ENCODE measurements at regions not wholly inside any gene's neighbourhood (a gene's known extent, or its start where the extent isn't known, plus 50 kb on each side); places are given as distances from the start of the nearest gene placed in this dataset.
A peak's percentile ranks its signal among the peaks of the same experiment; 100 is the strongest.

- DNase-seq (ENCODE audit: low read depth in 2 of 3, low spot score in 1 of 3) = no peak
These were observed 133.1 kb downstream of the KDR start for GRCh38 chr4:54992266-54992665.

- no peak for DNase-seq (ENCODE audit: low read depth in 2 of 3, low spot score in 1 of 3)
These were observed 136.7 kb downstream of the KDR start for GRCh38 chr4:54988655-54989054.

GRCh38 chr4:54986095-54986846 lies 139.1 kb downstream of the KDR start:
- DNase-seq (ENCODE audit: low read depth in 2 of 3, low spot score in 1 of 3) = no peak

- no peak for DNase-seq (ENCODE audit: low read depth in 2 of 3, low spot score in 1 of 3)
These were observed 148.7 kb downstream of the KDR start for GRCh38 chr4:54976682-54977081.

- DNase-seq (ENCODE audit: low read depth in 2 of 3, low spot score in 1 of 3) = no peak
These were observed 149.4 kb downstream of the KDR start for GRCh38 chr4:54976031-54976430.

GRCh38 chr4:54973784-54974183 lies 151.6 kb downstream of the KDR start:
- no peak for DNase-seq (ENCODE audit: low read depth in 2 of 3, low spot score in 1 of 3)

- DNase-seq (ENCODE audit: low read depth in 2 of 3, low spot score in 1 of 3) = no peak
These were observed 153.9 kb downstream of the KDR start for GRCh38 chr4:54971474-54971950.

GRCh38 chr4:54967289-54967688 lies 158.1 kb downstream of the KDR start:
- no peak for DNase-seq (ENCODE audit: low read depth in 2 of 3, low spot score in 1 of 3)

GRCh38 chr4:54961357-54961975 lies 163.9 kb downstream of the KDR start:
- no peak for DNase-seq (ENCODE audit: low read depth in 2 of 3, low spot score in 1 of 3)

- DNase-seq (ENCODE audit: low read depth in 2 of 3, low spot score in 1 of 3) = no peak
These were observed 165.7 kb downstream of the KDR start for GRCh38 chr4:54959651-54960116.

GRCh38 chr4:54959131-54959530 lies 166.3 kb downstream of the KDR start:
- DNase-seq (ENCODE audit: low read depth in 2 of 3, low spot score in 1 of 3) = no peak

GRCh38 chr4:54958236-54958635 lies 167.2 kb downstream of the KDR start:
- no peak for DNase-seq (ENCODE audit: low read depth in 2 of 3, low spot score in 1 of 3)

GRCh38 chr4:54954656-54955388 lies 170.6 kb downstream of the KDR start:
- DNase-seq (ENCODE audit: low read depth in 2 of 3, low spot score in 1 of 3) = no peak

GRCh38 chr4:54946741-54947140 lies 178.7 kb downstream of the KDR start:
- no peak for DNase-seq (ENCODE audit: low read depth in 2 of 3, low spot score in 1 of 3)

- DNase-seq (ENCODE audit: low read depth in 2 of 3, low spot score in 1 of 3) = no peak
These were observed 179.6 kb downstream of the KDR start for GRCh38 chr4:54945838-54946237.

- DNase-seq (ENCODE audit: low read depth in 2 of 3, low spot score in 1 of 3) = no peak
These were observed 182.7 kb downstream of the KDR start for GRCh38 chr4:54942721-54943120.

GRCh38 chr4:54941994-54942552 lies 183.3 kb downstream of the KDR start:
- no peak for DNase-seq (ENCODE audit: low read depth in 2 of 3, low spot score in 1 of 3)

- peak in 2 of 3 donors; percentile 11 to 16 for DNase-seq (ENCODE audit: low read depth in 2 of 3, low spot score in 1 of 3)
These were observed 184.2 kb downstream of the KDR start for GRCh38 chr4:54940996-54941865.

- no peak for DNase-seq (ENCODE audit: low read depth in 2 of 3, low spot score in 1 of 3)
These were observed 187.9 kb downstream of the KDR start for GRCh38 chr4:54937501-54937900.

- no peak for DNase-seq (ENCODE audit: low read depth in 2 of 3, low spot score in 1 of 3)
These were observed 191.8 kb downstream of the KDR start for GRCh38 chr4:54933579-54933978.

- DNase-seq (ENCODE audit: low read depth in 2 of 3, low spot score in 1 of 3) = no peak
These were observed 195.2 kb downstream of the KDR start for GRCh38 chr4:54930226-54930625.
